ENCODE measurements at regions not wholly inside any gene's neighbourhood (a gene's known extent, or its start where the extent isn't known, plus 50 kb on each side); places are given as distances from the start of the nearest gene placed in this dataset.
"Not testable (repeated sequence)": the region's sequence is repeated elsewhere in the genome, so short reads cannot be mapped to it uniquely, and the experiment has no call there.

DNA sequence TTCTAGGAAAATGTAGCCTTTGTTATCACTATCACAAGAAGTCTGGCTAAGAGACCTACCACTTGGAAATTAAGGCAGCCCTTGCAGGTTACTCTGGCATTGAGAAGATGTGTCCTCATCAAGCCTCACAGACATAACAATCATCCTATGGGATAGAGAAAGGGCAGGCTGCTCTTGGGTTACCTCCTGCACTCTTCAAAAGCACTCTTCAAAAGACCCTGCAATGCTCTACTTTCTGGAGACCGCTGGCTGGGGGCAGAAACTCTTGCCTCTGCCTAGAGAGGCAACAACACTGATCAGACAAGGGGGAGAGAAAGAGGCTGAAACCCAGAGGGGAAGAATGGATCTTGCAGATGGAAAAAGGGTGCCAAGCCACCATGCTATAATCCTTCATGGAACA, 127.9 kb upstream of the BNIP2 start:
- DNase-seq (no peak), ATAC-seq (no peak)
- peaks cover 0 to 31% (median 21%) of the 10 kb centered on the region in 3 donors for H3K27me3 ChIP-seq
- H3K4me1 ChIP-seq = no peaks in the 10 kb centered on the region
- H3K4me3 ChIP-seq = no peak overlapping the region
- H3K27ac ChIP-seq = no peak overlapping the region
- intact Hi-C loops (cut with DNase I; ENCODE audit: low total_unique reads) = no loop called here
- H3K36me3 ChIP-seq = no peaks in the 10 kb centered on the region
- no peak for TF ChIP-seq POLR2A (IDR thresholded peaks at IDR 0.05)
- TF ChIP-seq, protein P1, sequence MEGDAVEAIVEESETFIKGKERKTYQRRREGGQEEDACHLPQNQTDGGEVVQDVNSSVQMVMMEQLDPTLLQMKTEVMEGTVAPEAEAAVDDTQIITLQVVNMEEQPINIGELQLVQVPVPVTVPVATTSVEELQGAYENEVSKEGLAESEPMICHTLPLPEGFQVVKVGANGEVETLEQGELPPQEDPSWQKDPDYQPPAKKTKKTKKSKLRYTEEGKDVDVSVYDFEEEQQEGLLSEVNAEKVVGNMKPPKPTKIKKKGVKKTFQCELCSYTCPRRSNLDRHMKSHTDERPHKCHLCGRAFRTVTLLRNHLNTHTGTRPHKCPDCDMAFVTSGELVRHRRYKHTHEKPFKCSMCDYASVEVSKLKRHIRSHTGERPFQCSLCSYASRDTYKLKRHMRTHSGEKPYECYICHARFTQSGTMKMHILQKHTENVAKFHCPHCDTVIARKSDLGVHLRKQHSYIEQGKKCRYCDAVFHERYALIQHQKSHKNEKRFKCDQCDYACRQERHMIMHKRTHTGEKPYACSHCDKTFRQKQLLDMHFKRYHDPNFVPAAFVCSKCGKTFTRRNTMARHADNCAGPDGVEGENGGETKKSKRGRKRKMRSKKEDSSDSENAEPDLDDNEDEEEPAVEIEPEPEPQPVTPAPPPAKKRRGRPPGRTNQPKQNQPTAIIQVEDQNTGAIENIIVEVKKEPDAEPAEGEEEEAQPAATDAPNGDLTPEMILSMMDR (IDR thresholded peaks at IDR 0.05 in 4 of 5, conservative IDR thresholded peaks at IDR 0.05 in 1 of 5) = no peak
- in situ Hi-C loops (cut with MboI; ENCODE audit: low sequenced_read_pairs in 4 of 4) = no loop called here
- no peaks in the 10 kb centered on the region for H3K9me3 ChIP-seq

DNA sequence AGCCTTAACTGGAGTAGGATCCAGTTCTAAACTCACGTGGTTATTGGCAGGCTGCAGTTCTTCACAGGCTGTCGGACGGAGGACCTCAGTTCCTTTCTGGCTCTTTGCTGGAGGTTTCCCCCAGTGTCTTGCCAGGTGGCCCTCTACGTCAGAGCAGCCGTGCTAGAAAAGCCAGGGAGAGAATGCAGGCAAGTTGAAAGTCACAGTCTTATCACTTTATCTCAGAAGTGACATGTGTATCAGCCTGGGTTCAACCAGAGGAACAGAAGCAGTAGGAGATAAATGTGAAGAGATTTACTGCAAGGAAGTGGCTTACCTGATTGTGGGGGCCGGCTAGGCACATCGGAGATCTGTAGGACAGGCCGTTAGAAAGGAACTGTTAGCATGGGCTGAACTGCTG, 125.3 kb upstream of the BNIP2 start:
- H3K4me3 ChIP-seq = no peak overlapping the region
- no peaks in the 10 kb centered on the region for H3K9me3 ChIP-seq
- TF ChIP-seq POLR2A (IDR thresholded peaks at IDR 0.05) = no peak
- TF ChIP-seq, protein P1 (IDR thresholded peaks at IDR 0.05 in 4 of 5, conservative IDR thresholded peaks at IDR 0.05 in 1 of 5) = no peak
- H3K27me3 ChIP-seq = peaks cover 0 to 24% (median 21%) of the 10 kb centered on the region in 3 donors
- H3K4me1 ChIP-seq = no peaks in the 10 kb centered on the region
- ATAC-seq = no peak
- intact Hi-C loops (cut with DNase I; ENCODE audit: low total_unique reads) (no loop called here), in situ Hi-C loops (cut with MboI; ENCODE audit: low sequenced_read_pairs in 4 of 4) (no loop called here)
- no peaks in the 10 kb centered on the region for H3K36me3 ChIP-seq
- no peak for DNase-seq
- H3K27ac ChIP-seq = no peak overlapping the region

DNA sequence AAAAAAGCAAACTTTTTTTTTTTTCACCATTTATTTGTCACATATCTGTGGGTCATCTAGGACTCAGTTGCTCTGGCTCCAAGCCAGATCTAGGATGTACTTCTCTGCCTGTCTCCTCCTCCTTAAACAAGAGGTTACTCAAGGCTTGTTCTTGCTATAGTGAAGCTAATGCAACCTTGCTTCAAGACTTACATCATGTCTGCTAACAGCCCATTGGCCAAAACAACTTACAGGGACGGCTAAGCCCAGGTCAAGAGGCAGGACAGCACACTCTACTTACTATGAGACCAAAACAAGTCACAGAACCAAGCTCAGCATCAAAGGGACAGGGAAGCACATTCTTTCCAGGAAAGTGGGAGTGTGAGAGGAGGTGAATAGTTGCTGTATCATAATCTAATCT, 123.8 kb upstream of the BNIP2 start:
- no peaks in the 10 kb centered on the region for H3K36me3 ChIP-seq
- no peak for DNase-seq
- intact Hi-C loops (cut with DNase I; ENCODE audit: low total_unique reads) (no loop called here), in situ Hi-C loops (cut with MboI; ENCODE audit: low sequenced_read_pairs in 4 of 4) (no loop called here)
- ATAC-seq = no peak
- no peak overlapping the region for H3K4me3 ChIP-seq
- TF ChIP-seq, protein P1 (IDR thresholded peaks at IDR 0.05 in 4 of 5, conservative IDR thresholded peaks at IDR 0.05 in 1 of 5) = no peak
- TF ChIP-seq POLR2A (IDR thresholded peaks at IDR 0.05) = no peak
- H3K4me1 ChIP-seq = no peaks in the 10 kb centered on the region
- H3K27ac ChIP-seq = no peak overlapping the region
- H3K27me3 ChIP-seq = peaks cover 0 to 17% (median 13%) of the 10 kb centered on the region in 3 donors
- H3K9me3 ChIP-seq = no peaks in the 10 kb centered on the region

DNA sequence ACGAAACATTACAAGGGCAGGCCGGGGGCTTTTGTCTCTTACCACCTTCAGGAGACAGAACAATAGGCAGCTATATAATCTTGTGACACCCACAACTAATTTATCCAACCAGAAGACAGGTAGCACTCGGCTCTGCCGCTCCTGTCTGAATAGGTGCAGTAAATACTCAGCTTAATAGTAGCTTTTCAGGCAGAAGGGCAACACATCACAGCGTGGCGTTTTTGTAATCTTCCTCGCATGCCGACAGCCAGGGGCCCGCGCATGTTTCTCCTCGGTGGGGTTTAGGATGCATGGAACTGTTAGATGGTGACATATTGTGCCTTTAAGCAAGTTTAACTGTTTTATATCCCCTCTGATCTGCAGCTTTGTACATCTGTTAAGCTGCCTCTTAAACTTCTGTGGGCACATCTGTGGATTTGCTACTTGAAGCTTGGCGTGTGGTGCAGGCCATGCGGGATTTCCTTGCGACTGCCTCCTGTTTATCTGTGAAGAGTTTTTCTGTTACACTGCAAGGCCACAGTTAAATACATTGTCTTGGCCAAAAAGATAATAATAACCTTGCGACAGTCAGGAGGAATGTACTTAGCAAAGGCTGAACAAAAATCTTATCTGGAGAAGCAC, 123.2 kb upstream of the BNIP2 start:
- H3K27ac ChIP-seq = no peak overlapping the region
- no peak for ATAC-seq
- H3K36me3 ChIP-seq = no peaks in the 10 kb centered on the region

DNA sequence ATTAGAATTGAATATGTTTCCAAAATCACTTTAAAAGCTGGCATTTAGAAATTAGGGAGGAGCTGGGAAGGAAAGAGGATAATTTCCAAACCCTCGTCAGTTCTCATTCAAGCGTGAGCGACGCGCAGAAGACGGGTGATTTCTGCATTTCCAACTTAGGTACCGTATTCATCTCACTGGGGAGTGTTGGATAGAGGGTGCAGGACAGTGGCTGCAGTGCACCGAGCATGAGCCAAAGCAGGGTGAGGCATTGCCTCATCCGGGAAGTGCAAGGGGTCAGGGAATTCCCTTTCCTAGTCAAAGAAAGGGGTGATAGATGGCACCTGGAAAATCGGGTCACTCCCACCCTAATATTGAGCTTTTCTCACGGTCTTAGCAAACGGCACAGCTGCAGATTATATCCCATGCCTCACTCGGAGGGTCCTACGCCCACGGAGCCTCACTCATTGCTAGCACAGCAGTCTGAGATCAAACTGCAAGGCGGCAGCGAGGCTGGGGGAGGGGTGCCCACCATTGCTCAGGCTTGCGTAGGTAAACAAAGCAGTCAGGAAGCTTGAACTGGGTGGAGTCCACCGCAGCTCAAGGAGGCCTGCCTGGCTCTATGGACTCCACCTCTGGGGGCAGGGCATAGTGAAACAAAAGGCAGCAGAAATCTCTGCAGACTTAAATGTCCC, 114.3 kb upstream of the BNIP2 start:
- H3K27ac ChIP-seq; H3K27me3 ChIP-seq; H3K9me3 ChIP-seq; H3K36me3 ChIP-seq; intact Hi-C loops (cut with DNase I; ENCODE audit: low total_unique reads); DNase-seq; ATAC-seq; H3K4me3 ChIP-seq; in situ Hi-C loops (cut with MboI; ENCODE audit: low sequenced_read_pairs in 4 of 4); H3K4me1 ChIP-seq: not testable (repeated sequence)

More for the DNA sequence above, 123.2 kb upstream of the BNIP2 start:
- Histone ChIP-seq H3K4me3 (no peak overlapping the region), H3K9me3 (no peaks in the 10 kb centered on the region), H3K4me1 (no peaks in the 10 kb centered on the region), H3K27me3 (peaks cover 0 to 13% (median 12%) of the 10 kb centered on the region in 3 donors)
- TF ChIP-seq, protein P1 (IDR thresholded peaks at IDR 0.05 in 4 of 5, conservative IDR thresholded peaks at IDR 0.05 in 1 of 5) = no peak
- TF ChIP-seq POLR2A (IDR thresholded peaks at IDR 0.05) = no peak
- no peak for DNase-seq
- in situ Hi-C loops (cut with MboI; ENCODE audit: low sequenced_read_pairs in 4 of 4) = no loop called here
- intact Hi-C loops (cut with DNase I; ENCODE audit: low total_unique reads) = no loop called here

Data from gastrocnemius medialis (tissue), 4 donors.